Uterus (tissue), 3 donors: ENCODE measurements at regions not wholly inside any gene's neighbourhood (a gene's known extent, or its start where the extent isn't known, plus 50 kb on each side); places are given as distances from the start of the nearest gene placed in this dataset.
"Not testable (repeated sequence)": the region's sequence is repeated elsewhere in the genome, so short reads cannot be mapped to it uniquely, and the experiment has no call there.

Experiments
- DNase-seq, 2 donors: peaks; one replicate each; pipeline ENCODE4 v3.0.0-alpha.2; 2019 to 2020
- H3K27ac ChIP-seq, 2 donors: fragments of 200-600 bp; sonication (generic); 1 replicate in 1 of 2; 2 replicates in 1 of 2; pipeline ENCODE4 v1.5.1; 2016 to 2018
- H3K27me3 ChIP-seq, 2 donors: fragments of 200-600 bp; sonication (generic); one replicate each; pipeline ENCODE4 v1.5.1; 2018 to 2019; ENCODE audit warnings: control low read depth in 1 of 2
- H3K36me3 ChIP-seq, 2 donors: fragments of 200-600 bp; sonication (generic); one replicate each; pipeline ENCODE4 v1.5.1; 2019; ENCODE audit warnings: control low read depth in 1 of 2
- H3K4me1 ChIP-seq, 2 donors: fragments of 200-600 bp; sonication (generic); one replicate each; pipeline ENCODE4 v1.5.1; 2018 to 2019; ENCODE audit warnings: control low read depth in 1 of 2
- H3K4me3 ChIP-seq, 2 donors: fragments of 200-600 bp; sonication (generic); 1 replicate in 1 of 2; 2 replicates in 1 of 2; pipeline ENCODE4 v1.5.1; 2018 to 2019; ENCODE audit warnings: mild to moderate bottlenecking in 1 of 2
- H3K9me3 ChIP-seq, 2 donors: fragments of 200-600 bp; sonication (generic); one replicate each; pipeline ENCODE4 v1.5.1; 2019; ENCODE audit warnings: control low read depth in 1 of 2
- CTCF ChIP-seq, 4 experiments: fragments of 200-600 bp in 2 of 4; fragments of 450-650 bp in 2 of 4; sonication (generic) in 2 of 4; IDR thresholded peaks; one replicate each; pipeline ENCODE4 v1.5.1; 2016 to 2019; ENCODE audit warnings: antibody characterized with exemption in 4 of 4, mild to moderate bottlenecking in 2 of 4, moderate library complexity in 1 of 4
- POLR2A ChIP-seq, 2 donors: fragments of 450-650 bp; IDR thresholded peaks; one replicate each; pipeline ENCODE4 v1.6.1; 2016; ENCODE audit warnings: antibody characterized with exemption in 2 of 2, mild to moderate bottlenecking in 1 of 2, moderate library complexity in 1 of 2
- intact Hi-C: fragments of 100-400 bp; cut with DNase I; formaldehyde crosslinking; loops from one replicate; pipeline ENCODE4 v1.15.1; 2023; ENCODE audit warnings: low total_unique reads
- donor health status: DM: yes; HTN: yes; CAD: no.

DNA sequence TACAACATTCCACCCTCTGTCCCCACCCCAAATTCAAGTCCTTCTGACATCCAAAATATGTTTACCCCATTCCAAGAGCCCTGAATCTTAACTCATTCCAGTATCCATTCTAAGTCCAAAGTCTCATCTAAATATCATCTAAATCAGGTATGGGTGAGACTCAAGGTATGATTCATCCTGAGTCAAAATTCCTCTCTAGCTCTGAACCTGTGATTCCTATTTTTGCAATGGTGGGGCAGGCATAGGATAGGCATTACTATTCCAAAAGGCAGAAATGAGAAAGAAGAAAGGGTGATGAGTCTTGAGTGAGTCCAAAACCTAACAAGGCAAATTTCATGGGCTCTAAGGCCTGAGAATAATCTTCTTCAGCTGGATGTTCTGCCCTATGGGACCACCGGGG, 140.3 kb upstream of the FAR2 start:
- intact Hi-C loops: no loop called here
- DNase-seq: no peak
- H3K27me3 ChIP-seq: no peaks in the 10 kb centered on the region
- no peaks in the 10 kb centered on the region for H3K36me3 ChIP-seq
- H3K4me1 ChIP-seq: no peaks in the 10 kb centered on the region
- no peak overlapping the region for H3K27ac ChIP-seq
- H3K9me3 ChIP-seq: no peaks in the 10 kb centered on the region
- no peak overlapping the region for H3K4me3 ChIP-seq
- TF ChIP-seq CTCF (IDR thresholded peaks at IDR 0.05) (no peak), POLR2A (IDR thresholded peaks at IDR 0.05) (no peak)

DNA sequence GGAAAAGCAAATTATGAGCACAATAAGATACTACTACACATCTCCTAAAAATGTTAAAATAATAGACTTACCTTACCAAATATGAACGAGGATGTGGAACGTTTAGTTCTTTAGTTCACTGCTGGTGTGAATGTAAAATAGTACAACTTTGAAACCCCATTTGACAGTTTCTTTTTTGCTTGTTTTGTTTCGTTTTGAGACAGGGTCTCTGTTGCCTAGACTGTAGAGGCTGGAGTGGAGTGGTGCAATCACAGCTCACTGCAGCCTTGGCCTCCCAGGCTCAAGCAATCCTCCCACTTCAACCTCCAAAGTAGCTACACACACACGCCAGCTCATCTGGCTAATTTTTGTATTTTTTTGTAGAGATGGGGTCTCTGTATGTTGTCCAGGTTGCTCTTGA, 136.4 kb upstream of the FAR2 start:
- H3K27me3 ChIP-seq: no peaks in the 10 kb centered on the region
- H3K36me3 ChIP-seq: no peaks in the 10 kb centered on the region
- H3K4me3 ChIP-seq: no peak overlapping the region
- H3K9me3 ChIP-seq: no peaks in the 10 kb centered on the region
- no peaks in the 10 kb centered on the region for H3K4me1 ChIP-seq
- DNase-seq: no peak
- no peak overlapping the region for H3K27ac ChIP-seq
- intact Hi-C loops: no loop called here
- TF ChIP-seq POLR2A (IDR thresholded peaks at IDR 0.05): no peak
- TF ChIP-seq CTCF (IDR thresholded peaks at IDR 0.05): no peak

- H3K27me3 ChIP-seq, H3K9me3 ChIP-seq, H3K4me1 ChIP-seq, H3K4me3 ChIP-seq, intact Hi-C loops, H3K27ac ChIP-seq, DNase-seq, H3K36me3 ChIP-seq: not testable (repeated sequence)
Measured at GRCh38 chr12:29017532-29017931, 131.5 kb upstream of the FAR2 start.

- no peak for DNase-seq
- intact Hi-C loops: no loop called here
Measured at GRCh38 chr12:29023436-29024076, 125.5 kb upstream of the FAR2 start.

GRCh38 chr12:29024117-29024516, 125.0 kb upstream of the FAR2 start:
- DNase-seq: no peak
- Histone ChIP-seq H3K27me3 (no peaks in the 10 kb centered on the region), H3K9me3 (no peaks in the 10 kb centered on the region), H3K4me1 (no peaks in the 10 kb centered on the region), H3K4me3 (no peak overlapping the region), H3K27ac (peak overlapping the region in 1 of 2 donors; percentile 42), H3K36me3 (no peaks in the 10 kb centered on the region)
- TF ChIP-seq CTCF (IDR thresholded peaks at IDR 0.05) (no peak), POLR2A (IDR thresholded peaks at IDR 0.05) (no peak)
- intact Hi-C loops: no loop called here

More at GRCh38 chr12:29023436-29024076, 125.5 kb upstream of the FAR2 start:
- no peaks in the 10 kb centered on the region for H3K4me1 ChIP-seq
- H3K4me3 ChIP-seq: no peak overlapping the region
- TF ChIP-seq POLR2A (IDR thresholded peaks at IDR 0.05): no peak
- no peak for TF ChIP-seq CTCF (IDR thresholded peaks at IDR 0.05)
- no peaks in the 10 kb centered on the region for H3K9me3 ChIP-seq
- no peaks in the 10 kb centered on the region for H3K27me3 ChIP-seq
- H3K27ac ChIP-seq: peak overlapping the region in 1 of 2 donors; percentile 42
- H3K36me3 ChIP-seq: no peaks in the 10 kb centered on the region

DNA sequence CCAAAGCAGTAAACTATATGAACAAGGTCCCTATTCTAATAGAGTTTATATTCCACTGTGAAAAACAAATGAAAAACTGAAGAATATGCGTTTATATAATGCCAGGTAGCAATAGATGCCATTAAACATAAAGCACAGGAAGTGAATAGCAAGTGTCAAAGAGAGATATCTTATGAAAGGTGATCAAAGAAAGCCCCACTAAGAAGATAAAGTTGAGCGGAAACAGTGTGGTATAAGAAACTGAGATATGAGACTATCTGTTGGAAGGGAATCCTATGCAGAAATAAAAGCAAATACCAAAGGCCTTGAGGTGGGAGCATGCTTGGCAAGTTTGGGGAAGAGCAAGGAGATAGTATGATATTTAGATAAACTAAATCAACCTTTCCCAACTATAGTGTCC, 123.1 kb upstream of the FAR2 start:
- H3K27ac ChIP-seq: no peak overlapping the region
- H3K4me3 ChIP-seq: no peak overlapping the region
- no peaks in the 10 kb centered on the region for H3K9me3 ChIP-seq
- no peak for DNase-seq
- TF ChIP-seq CTCF (IDR thresholded peaks at IDR 0.05) (no peak), POLR2A (IDR thresholded peaks at IDR 0.05) (no peak)
- intact Hi-C loops: no loop called here
- H3K4me1 ChIP-seq: no peaks in the 10 kb centered on the region
- no peaks in the 10 kb centered on the region for H3K27me3 ChIP-seq
- H3K36me3 ChIP-seq: no peaks in the 10 kb centered on the region
